HG02981 (cell line): ENCODE measurements at regions not wholly inside any gene's neighbourhood (a gene's known extent, or its start where the extent isn't known, plus 50 kb on each side); places are given as distances from the start of the nearest gene placed in this dataset.
"Not testable (repeated sequence)": the region's sequence is repeated elsewhere in the genome, so short reads cannot be mapped to it uniquely, and the experiment has no call there.

ENCODE experiments used
- ATAC-seq: cut with Tn5 transposase; IDR thresholded peaks from one replicate; pipeline ENCODE4 v1.9.1; 2021; ENCODE audit warnings: mild to moderate bottlenecking, moderate library complexity; ENCODE audit not compliant: unreplicated experiment

DNA sequence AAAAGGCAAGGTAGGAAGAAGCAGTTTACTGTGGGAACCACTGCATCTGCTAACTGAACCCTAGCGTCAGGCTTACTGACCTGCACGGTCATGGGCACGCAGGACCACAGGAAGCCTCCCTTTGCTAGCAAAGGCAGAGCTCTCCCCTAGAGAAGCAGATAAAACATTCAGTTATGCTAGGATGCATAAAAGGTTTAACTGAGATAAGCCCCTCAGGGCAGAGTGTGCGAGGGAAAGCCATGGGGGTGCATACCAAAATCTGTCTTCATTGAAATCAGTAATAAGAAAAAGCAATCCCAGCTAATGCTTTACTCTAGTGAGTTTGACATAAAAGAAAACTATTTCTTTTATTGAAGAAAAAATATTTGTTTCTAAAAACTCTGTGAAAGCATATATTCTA is 2403.7 kb upstream of the C9orf72 start:
- ATAC-seq = no peak

DNA sequence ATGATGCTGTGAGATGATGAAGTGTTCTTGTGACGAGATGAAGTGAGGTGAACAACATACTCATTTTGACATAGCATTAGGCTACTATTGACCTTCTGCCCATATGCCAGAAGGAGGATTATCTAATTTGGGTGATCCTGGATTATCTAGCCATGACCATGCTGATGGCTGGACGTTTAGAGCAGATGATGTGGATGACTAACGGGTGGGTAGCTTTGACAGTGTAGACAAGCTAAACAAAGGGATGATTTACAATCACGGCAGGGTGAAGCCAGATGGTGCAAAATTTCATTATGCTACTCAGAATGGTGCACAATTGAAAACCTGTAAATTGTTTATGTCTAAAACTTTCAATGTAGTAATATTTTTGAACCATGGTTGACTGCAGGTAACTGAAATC is 2403.4 kb upstream of the ACO1 start:
- ATAC-seq = no peak

GRCh38 chr9:29999645-30000044 is 2384.8 kb upstream of the ACO1 start:
- no peak for ATAC-seq

GRCh38 chr9:30010691-30011090 is 2373.8 kb upstream of the ACO1 start:
- no peak for ATAC-seq

GRCh38 chr9:30012622-30013021 is 2371.8 kb upstream of the ACO1 start:
- ATAC-seq = no peak

- ATAC-seq = no peak
Observed at GRCh38 chr9:30015073-30015472, 2369.4 kb upstream of the ACO1 start.

DNA sequence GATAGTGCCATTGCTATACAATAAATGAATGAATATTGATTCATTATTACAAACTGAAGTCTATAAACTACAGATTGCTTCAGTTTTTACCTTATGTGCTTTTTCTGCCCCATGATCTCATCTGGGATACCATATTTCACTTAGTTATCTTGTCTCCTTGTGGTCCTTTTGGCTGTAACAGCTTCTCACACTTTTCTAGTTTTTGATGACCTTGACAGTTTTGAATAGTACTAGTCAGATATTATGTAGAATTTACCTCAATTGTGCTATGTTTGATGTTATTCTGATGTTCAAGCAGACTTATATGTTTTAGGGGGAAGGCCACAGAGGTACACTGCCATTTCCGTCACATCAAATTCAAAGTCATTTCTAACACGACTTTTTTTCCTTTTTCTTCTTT is 2364.3 kb upstream of the ACO1 start:
- no peak for ATAC-seq

- no peak for ATAC-seq
Observed at GRCh38 chr9:30035761-30036160, 2348.7 kb upstream of the ACO1 start.

- ATAC-seq = no peak
Observed at GRCh38 chr9:30036558-30036957, 2347.9 kb upstream of the ACO1 start.

GRCh38 chr9:30039712-30040111 is 2344.7 kb upstream of the ACO1 start:
- ATAC-seq = no peak

DNA sequence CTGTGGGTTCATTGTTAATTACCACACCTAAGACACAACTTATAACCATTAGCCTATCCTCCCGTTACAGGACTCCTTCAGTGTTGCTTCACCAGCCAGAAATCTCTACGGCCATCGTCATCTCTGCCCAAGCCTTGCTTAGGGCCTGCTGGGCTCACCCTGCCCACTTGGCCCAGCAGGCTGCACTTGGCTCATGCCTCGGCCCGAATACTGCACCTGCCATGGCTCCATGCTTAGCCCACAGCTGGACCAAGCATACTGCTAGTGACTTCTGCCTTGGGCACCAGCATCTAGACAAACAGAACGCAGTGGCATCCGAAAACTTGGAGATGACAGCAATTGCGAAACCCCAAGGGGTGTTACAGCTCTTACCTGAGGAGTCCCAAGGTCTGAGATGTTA is 2336.0 kb upstream of the ACO1 start:
- no peak for ATAC-seq

GRCh38 chr9:30058463-30058862 is 2326.0 kb upstream of the ACO1 start:
- ATAC-seq = no peak

- ATAC-seq = no peak
Observed at GRCh38 chr9:30060976-30061375, 2323.5 kb upstream of the ACO1 start.

DNA sequence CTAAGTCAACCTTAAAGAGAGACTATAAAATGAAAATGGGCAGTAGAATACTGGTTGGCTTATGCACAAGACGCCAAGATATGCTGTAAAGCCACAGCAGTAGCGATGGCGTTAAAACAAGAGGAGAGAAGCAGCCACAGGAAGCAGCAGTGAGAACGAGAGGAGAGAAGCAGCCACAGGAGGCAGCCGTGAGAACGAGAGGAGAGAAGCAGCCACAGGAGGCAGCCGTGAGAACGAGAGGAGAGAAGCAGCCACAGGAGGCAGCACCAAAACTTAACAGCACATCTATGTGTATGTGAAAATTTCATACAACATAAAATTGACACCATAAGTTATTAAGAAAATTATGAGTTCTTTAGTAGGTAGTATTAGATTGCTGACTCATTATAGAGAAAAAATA is 2318.6 kb upstream of the ACO1 start:
- no peak for ATAC-seq

GRCh38 chr9:30069236-30069635 is 2315.2 kb upstream of the ACO1 start:
- ATAC-seq = not testable (repeated sequence)

DNA sequence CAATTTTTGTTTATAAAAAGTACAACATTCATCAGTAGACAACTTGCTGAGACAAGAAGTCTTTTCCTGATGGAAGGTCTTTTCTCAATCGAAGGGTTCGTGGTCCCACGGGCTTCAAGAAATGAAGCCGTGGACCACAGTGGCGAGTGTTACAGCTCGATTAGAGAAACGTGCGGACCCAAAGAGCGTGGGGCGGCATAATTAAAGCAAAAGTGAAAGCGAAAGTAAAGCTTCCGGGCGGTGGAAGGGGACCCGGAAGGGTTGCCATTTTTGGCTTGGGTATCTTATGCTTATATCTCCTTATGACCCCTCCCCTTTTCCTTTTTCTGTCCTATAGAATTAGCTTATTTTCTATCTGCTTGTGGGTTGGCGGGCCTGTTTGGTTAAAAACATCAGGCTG is 2309.4 kb upstream of the ACO1 start:
- no peak for ATAC-seq

- ATAC-seq = peak; percentile 83
Observed at GRCh38 chr9:30075451-30076199, 2308.8 kb upstream of the ACO1 start.

DNA sequence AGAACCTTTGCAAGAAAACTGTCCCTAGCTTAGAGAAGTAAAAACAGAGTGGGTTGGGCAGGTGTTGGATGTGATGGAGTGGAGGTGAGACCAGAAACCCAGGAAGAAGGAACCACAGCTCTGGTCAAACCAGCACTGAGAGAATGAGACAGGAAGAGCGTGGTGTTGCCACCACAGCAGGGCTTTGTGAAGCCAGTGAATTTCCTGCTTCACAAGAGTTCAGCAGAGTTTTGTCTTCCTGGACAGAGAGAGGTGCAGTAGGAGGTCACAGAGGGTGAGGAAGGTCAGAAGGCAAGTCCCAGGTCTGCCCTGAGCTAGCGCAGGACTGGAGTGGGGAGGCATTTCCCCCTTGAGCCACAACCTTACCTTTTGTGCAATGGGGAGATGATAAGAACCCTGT is 2306.2 kb upstream of the ACO1 start:
- peak; percentile 48 for ATAC-seq

GRCh38 chr9:30089428-30089827 is 2295.0 kb upstream of the ACO1 start:
- no peak for ATAC-seq

DNA sequence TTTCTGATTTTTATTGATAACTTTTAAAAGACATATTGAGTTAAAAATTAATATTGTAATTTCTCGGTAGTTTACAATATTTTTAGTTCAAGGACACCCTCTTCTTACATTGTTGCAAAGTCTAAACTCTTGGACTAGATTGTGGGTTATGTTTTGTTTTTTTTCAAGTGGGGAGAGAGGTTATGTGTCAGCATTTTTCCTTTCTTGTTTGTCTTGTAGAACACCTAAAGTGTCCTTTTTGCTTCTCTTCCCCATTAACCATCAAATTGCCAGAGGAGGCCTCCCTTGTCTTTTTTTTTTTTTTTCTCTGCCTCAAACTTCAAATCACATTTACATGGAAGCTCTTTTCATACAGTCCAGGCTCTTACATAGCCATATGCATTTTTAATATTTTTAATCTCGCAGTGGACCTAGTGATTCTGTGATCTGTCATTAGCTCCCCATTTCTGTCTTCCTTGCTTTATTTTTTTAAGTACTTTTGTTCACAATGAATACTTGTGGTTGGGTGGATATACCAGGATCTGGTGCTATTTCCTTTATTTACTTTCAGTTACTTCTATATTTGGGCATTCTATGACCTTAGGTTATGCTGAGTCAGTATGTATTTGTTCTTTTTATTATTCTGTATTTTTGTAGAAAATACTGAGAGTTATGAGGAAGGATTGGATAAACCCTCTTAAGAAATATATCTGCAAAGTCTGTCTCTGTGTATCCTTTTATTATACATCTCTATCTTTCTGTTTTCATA is 2280.6 kb upstream of the ACO1 start:
- no peak for ATAC-seq

GRCh38 chr9:30107134-30107533 is 2277.3 kb upstream of the ACO1 start:
- not testable (repeated sequence) for ATAC-seq

GRCh38 chr9:30116673-30117217 is 2267.7 kb upstream of the ACO1 start:
- no peak for ATAC-seq
